Nucleus accumbens (tissue), 56 donors: ENCODE measurements at regions not wholly inside any gene's neighbourhood (a gene's known extent, or its start where the extent isn't known, plus 50 kb on each side); places are given as distances from the start of the nearest gene placed in this dataset.
"Not testable (repeated sequence)": the region's sequence is repeated elsewhere in the genome, so short reads cannot be mapped to it uniquely, and the experiment has no call there.

ENCODE experiments used
- DNase-seq, 56 donors: peaks; one replicate each; lab custom pipeline; 2025; lab: John Stamatoyannopoulos, UW

DNA sequence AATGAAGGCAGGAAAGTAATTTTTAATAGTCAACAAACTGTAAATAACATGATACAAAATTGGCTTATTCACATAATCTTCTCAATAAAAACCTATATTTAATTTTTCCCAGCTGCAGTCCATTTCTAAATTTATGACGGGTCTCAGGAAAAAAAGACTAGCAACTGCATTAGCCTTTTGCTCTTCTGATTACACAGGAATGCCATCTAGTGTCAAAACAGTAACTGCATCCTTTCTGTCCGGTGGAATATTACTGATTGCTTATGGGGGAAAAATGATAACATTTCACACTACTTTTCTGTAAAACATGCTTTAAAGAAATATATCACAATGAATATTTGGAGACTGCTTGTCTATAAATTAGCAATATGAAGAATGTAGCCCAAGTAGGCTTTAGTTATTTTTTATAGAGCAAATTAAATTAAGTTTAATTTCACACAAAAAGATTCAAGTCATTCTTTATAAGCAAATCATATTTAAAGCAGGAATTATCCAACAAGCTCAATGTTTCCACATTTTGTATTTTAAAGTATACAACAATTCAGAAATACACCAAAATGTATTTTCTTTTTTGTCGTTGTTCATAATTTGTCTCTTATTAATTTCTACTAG, 534.7 kb downstream of the CDH10 start:
- DNase-seq = no peak

DNA sequence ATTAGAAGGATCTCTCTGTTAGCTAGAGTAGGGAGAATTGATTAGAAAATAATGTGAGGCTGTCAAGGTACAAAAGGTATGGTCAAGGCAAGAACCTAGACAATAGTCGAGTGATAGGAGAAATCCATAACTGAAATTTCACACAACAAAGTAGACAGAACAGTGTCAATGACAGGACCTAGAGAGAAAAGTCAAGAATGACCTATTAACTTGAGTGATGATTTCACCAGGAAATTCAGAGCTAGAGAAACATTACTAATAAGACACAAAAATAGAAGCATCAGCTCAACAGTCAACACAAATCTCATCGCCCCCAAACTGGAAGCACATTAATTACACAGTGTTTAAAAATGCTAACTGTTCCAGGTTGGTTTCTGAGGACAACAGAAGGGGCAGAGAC, 532.4 kb downstream of the CDH10 start:
- no peak for DNase-seq

DNA sequence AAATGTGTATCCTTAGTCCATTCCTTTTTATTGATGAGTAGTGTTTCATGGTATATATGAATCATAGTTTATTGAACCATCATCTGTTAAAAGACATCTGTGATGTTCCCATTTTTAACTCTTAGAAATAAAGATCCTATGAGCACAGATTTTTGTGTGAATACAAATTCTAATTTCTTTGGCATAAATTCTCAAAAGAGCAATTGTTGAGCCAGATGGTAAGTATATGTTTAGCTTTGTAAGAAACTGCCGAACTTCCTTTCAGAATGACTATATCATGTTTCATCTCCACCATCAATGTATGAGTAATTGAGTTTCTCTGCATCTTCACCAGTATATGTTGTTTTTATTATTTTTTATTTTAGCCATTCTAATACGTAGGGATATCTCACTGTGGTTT, 526.4 kb downstream of the CDH10 start:
- DNase-seq = no peak

DNA sequence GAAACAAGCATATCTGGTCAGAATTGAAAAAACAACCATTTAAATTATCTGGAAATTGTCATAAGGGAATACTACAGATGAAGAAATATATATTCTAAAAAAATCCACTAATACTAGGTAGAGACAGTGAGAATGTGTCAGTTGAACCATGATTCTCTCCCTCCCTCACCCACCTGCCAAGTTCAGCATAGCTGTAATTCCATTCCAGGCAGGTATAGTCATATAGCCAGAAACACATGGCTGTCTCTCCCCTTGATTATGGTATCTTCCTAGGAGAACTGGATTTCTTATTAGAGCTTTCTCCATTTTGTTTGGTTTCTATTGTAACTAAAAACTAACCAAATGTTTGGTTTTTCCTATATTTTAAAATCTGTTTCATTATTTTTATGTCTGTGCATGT, 509.2 kb downstream of the CDH10 start:
- no peak for DNase-seq

DNA sequence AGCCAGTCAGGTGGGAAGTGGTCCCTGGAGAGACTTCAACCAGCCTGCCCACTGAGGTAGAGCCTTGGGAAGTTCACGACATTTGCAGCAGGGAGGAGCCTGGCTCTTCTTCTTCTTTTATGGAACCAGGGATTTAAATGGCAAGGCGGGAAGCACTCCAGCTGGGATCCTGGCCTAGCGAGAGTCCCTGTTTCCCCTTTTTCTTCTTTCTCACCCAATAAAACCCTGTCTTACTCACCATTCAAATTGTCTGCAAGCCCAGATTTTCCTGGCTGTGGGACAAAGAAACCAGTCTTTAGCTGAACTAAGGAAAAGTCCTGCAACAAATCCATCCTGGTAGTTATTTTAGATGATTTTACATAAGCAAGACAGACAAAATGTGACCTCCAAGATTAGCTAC, 503.7 kb downstream of the CDH10 start:
- DNase-seq = peak in 22 of 56 donors; percentile 2 to 46 (median 22)

DNA sequence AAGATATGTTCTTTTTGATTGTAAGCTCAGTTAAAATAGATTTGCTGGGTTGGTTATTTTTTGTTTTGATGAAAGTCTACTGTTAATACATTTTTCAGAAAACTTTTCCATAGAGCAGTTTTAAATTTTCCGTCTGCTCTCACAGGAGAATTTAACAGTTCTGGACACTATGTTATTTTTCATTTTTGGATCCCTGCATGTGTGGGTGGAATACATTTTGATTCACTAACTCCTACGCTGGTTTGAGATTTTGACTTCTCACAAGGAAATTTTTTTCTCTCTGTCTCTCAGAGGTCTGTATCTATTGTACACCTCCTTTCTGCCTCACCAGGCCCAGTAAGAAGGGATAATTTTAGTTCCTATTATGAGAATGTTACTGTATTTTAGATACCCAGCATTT, 502.4 kb downstream of the CDH10 start:
- DNase-seq = no peak

DNA sequence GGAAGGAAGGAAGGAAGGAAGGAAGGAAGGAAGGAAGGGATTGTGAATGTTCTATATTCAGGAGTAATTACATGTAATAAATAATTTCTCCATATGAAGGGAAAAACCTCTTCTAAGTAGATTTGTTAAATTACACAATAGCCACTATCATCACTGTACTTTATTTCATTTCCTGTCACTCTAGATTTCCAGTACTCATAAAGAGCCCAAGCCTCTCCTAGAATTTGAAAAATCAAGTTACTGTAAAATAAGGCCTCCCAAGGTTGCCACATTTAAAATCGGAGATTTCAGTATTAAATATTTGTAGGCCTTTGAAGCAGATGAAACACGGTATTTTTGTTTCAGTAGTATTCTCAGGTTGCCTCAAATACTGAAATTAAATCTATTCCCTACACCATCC, 499.0 kb downstream of the CDH10 start:
- no peak for DNase-seq

DNA sequence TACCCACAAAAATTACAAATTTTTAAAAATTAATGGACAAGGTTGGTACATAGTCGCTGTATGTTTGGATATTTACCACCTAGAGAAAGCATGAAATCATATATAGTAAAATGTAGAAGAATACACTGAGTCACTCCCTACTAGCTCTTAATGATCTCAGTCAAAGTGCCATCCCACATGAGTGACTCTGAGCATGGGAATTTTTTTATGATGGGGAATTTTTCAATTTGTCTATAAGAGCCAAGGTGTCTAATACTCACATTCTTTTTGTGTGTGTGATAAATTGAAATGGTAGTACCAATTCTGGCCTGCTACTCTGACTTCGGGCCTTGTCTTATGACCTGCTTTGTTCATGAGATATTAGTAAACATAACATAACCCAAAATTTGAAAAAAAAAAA, 483.2 kb downstream of the CDH10 start:
- DNase-seq = no peak

DNA sequence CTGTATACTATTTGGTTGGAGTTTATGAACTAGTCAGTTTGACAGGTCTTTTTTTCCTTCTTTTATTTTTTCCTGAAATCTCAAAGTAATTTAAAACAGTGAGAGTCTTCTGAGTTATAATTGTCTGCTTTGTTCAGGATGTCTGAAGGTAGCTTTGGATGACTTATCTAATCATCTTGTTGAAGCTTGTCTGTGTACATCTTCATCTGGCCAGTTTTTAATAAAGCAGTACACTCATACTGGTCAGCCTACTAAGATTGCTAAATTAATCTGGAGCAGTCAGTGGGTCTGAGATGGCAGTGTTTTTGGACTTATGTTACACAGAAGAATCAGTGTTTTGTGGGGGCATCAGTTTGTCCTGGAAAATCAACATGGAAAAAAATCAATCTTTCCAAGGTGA, 482.4 kb downstream of the CDH10 start:
- no peak for DNase-seq

DNA sequence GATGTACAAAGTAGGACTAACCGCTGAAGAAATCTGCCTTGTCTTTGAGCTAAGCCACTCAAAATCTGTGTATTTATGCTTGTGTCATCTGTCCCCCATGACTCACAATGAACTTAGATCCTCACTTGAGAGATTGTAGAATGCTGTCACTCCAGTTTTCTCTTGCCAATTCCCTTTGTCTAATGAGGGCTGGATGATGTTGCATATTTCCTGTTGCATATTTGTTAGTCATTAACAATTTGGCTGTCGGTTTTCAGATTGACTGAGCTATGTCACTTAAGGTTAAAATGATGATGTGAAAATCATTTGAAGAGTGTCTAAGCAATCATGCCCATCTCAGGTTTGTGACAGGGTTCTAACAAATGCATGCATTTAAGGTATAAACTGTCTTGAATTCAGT, 481.7 kb downstream of the CDH10 start:
- no peak for DNase-seq

DNA sequence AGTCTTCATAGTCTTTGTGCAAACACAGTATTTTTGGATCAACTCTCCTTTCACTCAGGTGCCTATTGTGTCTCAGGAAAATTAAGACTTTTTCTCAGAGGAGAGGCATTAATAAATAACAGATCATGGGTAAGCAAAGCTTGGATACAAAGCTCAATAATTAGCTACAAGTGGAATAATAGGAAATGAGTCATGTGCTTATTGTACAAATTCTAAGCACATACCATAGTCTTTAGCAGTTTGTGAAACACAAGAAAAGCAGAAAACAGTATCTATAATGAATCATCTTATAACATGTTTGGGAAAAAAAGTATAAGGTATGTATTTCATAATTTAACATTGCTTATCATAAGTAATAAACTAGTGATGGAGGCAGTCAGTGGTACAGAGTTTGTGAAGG, 477.0 kb downstream of the CDH10 start:
- DNase-seq = no peak

DNA sequence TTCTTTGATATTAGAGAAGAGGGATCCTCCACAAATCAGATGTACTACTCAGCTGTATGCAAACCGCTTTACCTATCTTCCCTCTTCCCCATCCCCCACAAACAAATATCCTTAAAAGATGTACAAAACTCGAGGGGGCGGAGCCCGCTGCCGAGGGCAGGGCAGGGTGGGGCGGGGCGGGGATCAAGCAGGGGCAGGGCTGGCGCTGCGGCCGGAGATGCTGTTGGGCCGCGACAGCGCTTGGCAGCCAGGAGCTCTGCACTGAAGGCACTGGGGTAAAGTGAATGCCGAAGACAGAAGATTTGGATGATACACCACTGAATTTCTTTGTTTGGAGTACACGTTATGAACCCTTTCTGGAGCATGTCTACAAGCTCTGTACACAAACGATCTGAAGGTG, 474.8 kb downstream of the CDH10 start:
- no peak for DNase-seq

DNA sequence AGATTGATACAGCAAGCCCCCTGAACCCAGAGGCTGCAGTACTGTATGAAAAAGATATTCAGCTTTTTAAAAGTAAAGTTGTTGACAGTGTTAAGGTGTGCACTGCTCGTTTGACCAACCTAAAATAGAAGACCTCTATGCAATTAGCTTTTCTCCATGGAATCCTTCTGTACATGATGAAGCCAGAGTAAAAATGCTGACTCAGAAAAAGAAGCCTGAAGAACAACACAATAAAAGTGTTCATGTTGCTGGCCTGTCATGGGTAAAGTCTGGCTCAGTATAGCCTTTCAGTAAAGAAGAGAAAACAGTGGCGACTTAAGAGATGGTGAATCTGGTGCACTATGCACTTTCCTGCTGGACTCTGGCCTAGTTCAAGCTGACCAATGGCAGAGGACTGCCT, 473.8 kb downstream of the CDH10 start:
- not testable (repeated sequence) for DNase-seq

DNA sequence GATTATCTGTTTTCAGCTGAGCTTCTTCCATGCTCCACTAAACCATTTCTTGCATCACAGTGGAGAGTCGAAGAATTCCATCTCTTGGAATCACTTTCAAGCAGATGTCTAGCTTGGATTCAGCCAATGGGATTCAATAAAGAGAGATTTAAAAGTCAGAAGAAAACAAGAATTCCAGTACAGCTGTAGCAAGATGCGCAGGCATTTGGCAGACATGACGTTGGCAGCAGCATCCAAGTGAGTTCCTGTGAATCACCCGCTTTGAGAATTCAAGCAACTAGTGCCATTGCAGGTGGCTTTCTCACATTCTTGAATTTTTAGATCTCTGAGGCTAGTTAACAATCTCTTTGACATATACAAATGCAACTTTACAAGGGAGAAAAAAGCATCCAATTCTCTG, 467.0 kb downstream of the CDH10 start:
- no peak for DNase-seq

DNA sequence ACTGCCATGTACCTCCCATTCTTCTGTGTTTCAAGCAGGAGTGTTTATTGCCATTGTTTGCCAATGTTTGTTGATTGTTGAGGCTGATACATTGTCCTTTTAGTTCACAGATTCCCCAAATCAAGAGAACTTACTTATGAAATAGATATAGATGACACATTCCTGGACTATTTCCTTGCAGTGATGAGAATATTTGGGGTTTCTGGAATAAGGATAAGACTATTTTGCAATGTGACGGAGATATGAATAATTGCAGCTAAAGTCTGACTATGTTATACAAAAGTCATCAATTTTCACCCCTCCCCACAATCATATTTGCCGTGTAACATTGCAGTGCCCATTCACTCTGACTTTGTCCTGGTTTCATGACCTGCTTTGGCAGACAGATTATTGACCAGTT, 460.8 kb downstream of the CDH10 start:
- no peak for DNase-seq

DNA sequence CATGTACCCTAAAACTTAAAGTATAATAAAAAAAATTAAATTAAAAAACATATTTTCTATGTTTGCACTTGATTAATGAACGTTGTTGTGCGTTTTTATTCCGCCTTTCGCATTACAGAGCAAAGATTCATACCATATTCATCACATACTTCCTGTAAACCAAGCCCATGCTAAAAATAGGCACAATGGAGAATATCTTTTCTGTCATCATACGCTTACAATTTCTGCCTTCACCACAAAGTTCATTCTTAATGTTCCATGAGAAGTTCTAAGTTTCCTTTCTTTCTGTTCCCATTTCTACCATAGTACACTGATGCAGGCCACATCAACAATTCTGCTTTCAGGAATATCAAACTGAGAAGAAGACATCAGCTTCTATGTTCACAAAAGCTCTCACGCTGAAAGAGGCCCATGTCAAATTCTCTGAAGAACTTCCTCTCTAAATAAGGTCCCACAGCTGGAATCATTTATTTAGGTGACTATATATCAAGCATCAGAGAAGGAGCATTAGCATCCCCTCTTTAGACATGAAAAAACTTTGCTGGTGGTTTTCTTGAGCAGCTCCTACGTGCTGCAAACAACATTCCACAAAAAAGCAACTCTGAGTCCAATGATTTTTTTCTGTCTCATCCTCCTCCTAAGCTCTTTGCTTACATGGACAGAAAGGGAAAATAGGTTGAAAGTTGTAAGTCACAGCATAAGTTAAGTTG, 456.4 kb downstream of the CDH10 start:
- DNase-seq = no peak

DNA sequence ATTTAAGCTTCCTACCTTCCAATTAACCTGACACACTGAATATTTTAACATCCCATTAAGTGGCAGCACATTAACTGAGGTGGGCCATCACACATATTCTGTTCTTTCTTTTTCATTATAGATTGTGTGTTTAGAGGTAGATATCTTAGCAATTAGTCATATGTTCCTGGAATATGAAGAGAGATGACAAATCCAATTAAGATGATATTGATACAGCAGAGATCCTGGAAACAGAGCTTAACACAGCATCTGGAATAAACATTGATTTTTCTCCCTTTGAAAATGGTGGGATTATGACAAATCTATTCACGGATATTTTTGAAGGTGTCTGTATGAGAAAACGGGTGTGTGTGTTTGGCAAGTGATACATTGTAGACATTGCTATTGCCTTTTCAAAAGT, 448.0 kb downstream of the CDH10 start:
- no peak for DNase-seq

DNA sequence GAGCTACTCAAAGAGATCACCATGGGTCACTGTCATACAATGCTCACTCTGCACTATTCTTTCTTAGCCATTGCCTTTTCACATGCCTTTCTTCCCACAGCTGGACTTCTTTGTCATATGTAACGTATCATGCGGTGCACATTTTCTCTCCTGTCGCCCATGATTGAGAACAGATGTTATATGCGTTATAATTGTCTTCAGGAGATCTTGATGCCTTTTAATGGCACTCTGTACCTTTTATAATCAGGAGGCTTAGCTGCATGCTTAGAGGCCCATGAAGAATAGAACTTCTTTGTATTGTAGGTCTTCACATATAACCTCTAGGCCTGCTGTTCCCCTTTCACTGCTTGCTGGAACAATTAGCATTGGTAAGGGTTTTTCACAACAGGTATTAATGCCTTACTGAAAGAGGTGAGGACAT, 436.1 kb downstream of the CDH10 start:
- DNase-seq = no peak

DNA sequence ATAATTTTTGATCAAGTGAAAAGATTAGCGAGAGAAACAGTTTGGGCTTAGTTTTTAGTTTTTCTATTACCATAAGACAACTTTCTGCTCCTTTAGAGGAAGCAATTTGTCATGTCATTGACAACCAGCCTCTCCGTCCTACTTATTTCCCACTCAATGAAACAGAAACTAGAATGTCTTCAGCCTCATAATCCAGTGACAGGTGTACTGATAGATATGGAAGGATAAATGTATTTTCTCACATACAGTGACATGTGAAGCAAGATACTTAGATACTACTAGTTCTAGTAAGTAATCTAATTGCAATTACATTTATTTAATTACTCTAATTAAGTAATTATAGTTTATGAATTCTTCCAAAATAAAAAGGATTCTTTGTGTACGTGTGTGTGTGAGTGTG, 429.7 kb downstream of the CDH10 start:
- no peak for DNase-seq

DNA sequence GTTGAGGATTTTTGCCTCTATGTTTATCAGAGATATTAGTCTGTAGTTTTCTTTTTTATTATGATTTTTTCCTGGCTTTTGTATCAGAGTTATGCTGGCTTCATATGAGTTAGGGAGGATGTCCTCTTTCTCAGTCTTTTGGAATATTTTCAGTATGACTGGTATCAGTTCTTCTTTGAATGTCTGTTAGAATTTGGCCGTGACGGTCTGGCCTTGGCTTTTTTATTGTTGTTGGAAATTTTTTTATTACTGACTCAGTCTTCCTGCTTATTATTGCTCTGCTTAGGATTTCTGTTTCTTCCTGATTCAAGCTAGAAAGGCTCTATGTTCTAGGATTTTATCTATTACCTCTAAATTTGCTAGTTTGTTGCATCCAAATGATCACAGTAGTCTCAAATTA, 421.9 kb downstream of the CDH10 start:
- no peak for DNase-seq

DNA sequence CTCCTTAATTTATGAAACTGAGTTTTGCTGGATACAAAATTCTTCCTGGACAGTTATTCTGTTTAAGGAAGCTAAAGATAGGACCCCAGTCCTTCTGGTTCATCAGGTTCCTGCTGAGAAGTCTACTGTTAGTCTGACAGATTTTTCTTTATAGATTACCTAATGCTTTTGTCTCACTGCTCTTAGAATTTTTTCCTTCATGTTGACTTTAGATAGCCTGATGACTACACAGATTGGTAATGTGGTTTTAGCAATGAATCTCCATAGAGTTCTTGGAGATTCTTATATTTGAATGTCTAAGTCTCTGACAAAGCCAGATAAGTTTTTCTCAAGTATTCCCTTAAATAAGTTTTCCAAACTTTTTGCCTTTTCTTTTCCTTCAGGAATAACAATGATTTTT, 419.7 kb downstream of the CDH10 start:
- no peak for DNase-seq

DNA sequence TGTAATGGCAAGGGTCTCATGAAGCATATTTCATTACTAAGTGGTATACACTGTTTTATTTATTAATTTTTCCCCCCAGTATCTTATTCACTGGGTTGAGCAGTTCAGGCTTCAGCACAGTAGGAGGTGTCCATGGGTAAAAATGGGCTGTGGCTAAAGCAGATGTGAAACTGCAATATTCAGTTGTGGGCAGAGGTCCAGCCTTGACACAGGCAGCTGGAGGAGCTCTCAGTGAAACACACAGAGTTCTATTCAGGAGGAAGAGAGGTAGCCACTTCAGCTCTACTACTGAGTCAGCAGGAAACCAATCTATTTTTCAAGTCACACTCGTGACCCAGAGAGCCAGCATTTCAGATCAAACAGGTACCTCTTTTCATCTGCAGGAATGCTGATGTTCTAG, 418.3 kb downstream of the CDH10 start:
- DNase-seq = peak in 1 of 56 donors; percentile 1

DNA sequence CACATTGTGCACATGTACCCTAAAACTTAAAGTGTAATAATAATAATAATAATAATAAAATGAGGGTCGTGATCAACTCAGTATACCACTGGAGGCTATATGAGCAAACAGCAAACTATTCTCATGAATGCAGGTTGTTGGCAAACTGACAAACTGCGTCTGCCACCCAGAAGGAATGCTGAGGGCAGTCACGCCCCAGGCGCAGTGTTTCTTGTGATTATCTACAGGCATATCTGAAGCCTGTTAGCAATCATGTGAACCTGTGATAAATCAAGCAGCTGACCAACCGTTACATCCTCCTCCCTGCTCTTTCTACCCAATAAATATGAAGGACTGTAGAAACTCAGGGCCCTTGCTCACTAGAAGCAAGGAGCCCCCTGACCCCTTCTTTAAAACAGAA, 416.9 kb downstream of the CDH10 start:
- not testable (repeated sequence) for DNase-seq
